ENCODE measurements at regions not wholly inside any gene's neighbourhood (a gene's known extent, or its start where the extent isn't known, plus 50 kb on each side); places are given as distances from the start of the nearest gene placed in this dataset.

DNA sequence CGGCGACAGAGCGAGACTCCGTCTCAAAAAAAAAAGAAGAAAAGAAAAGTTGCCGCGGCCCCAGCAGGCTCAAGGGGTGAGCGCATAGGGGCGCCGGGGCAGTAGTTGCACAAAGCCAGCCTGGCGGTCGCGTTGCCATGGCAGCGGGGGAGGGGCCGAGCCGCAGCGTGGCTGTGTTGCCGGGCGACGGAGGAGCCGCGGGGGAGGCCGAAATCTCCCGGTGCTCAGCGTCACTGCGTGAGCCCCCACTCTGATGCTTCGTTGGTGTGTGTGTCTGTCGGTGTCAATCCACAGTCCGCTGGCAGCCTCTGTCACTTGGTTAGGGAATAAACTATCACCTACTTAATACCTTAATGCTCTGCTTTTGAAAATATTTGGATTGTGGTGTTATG lies 82.9 kb upstream of the C1QTNF9B start:
- Mint-ChIP-seq H3K9me3 (ENCODE audit: unreplicated experiment) (no peaks in the 10 kb centered on the region), H3K27ac (ENCODE audit: low read depth, unreplicated experiment) (no peak overlapping the region), H3K4me3 (ENCODE audit: unreplicated experiment) (peak overlapping the region; percentile 84), H3K27me3 (ENCODE audit: insufficient read depth, unreplicated experiment) (no peaks in the 10 kb centered on the region), H3K36me3 (ENCODE audit: insufficient read depth, unreplicated experiment) (peaks cover 5% of the 10 kb centered on the region), H3K4me1 (ENCODE audit: insufficient read depth, unreplicated experiment) (peaks cover 12% of the 10 kb centered on the region)
- peak; percentile 57 for DNase-seq (ENCODE audit: unreplicated experiment)
- intact Hi-C loops (cut with micrococcal nuclease), result no loop called here
- no peak for TF ChIP-seq CTCF (IDR thresholded peaks at IDR 0.05; ENCODE audit: unreplicated experiment)
- CTCF ChIA-PET, result no interaction called here
- POLR2A ChIA-PET, result interaction anchor here (0.5 to 1.1 kb wide), 3 partner anchors 10 to 20 kb away, joined by 3 to 4 read pairs (median 3); no protein-coding TSS in a partner anchor
- BruUV-seq (replicated peaks), result no TSS peak

- H3K27ac Mint-ChIP-seq (ENCODE audit: low read depth, unreplicated experiment), result no peak overlapping the region
Observed at GRCh38 chr13:23983671-23984070, 86.4 kb upstream of the C1QTNF9B start.

GRCh38 chr13:23984546-23984945 lies 87.2 kb upstream of the C1QTNF9B start:
- DNase-seq (ENCODE audit: unreplicated experiment), result peak; percentile 54
- Mint-ChIP-seq H3K4me1 (ENCODE audit: insufficient read depth, unreplicated experiment) (peaks cover 12% of the 10 kb centered on the region), H3K27ac (ENCODE audit: low read depth, unreplicated experiment) (no peak overlapping the region), H3K9me3 (ENCODE audit: unreplicated experiment) (no peaks in the 10 kb centered on the region), H3K27me3 (ENCODE audit: insufficient read depth, unreplicated experiment) (no peaks in the 10 kb centered on the region), H3K36me3 (ENCODE audit: insufficient read depth, unreplicated experiment) (peaks cover 4% of the 10 kb centered on the region), H3K4me3 (ENCODE audit: unreplicated experiment) (no peak overlapping the region)
- ChIA-PET CTCF (interaction anchor here (0.6 to 1.8 kb wide), 7 partner anchors 11 to 84 kb away, joined by 3 to 4 read pairs (median 3); no protein-coding TSS in a partner anchor), POLR2A (interaction anchor here (0.6 to 1.2 kb wide), 4 partner anchors 8 to 198 kb away, joined by 3 read pairs; no protein-coding TSS in a partner anchor)
- no peak for TF ChIP-seq CTCF (IDR thresholded peaks at IDR 0.05; ENCODE audit: unreplicated experiment)
- BruUV-seq (replicated peaks), result no TSS peak
- intact Hi-C loops (cut with micrococcal nuclease), result no loop called here

More at GRCh38 chr13:23983671-23984070, 86.4 kb upstream of the C1QTNF9B start:
- DNase-seq (ENCODE audit: unreplicated experiment), result no peak
- ChIA-PET CTCF (interaction anchor here (0.6 to 1.8 kb wide), 2 partner anchors 28 to 83 kb away, joined by 3 to 4 read pairs; no protein-coding TSS in a partner anchor), POLR2A (interaction anchor here (0.6 to 1.2 kb wide), 2 partner anchors 9 to 21 kb away, joined by 3 read pairs; no protein-coding TSS in a partner anchor)
- BruUV-seq (replicated peaks), result no TSS peak
- intact Hi-C loops (cut with micrococcal nuclease), result no loop called here
- no peaks in the 10 kb centered on the region for H3K27me3 Mint-ChIP-seq (ENCODE audit: insufficient read depth, unreplicated experiment)
- peaks cover 12% of the 10 kb centered on the region for H3K4me1 Mint-ChIP-seq (ENCODE audit: insufficient read depth, unreplicated experiment)
- H3K4me3 Mint-ChIP-seq (ENCODE audit: unreplicated experiment), result no peak overlapping the region
- TF ChIP-seq CTCF (IDR thresholded peaks at IDR 0.05; ENCODE audit: unreplicated experiment), result no peak
- peaks cover 5% of the 10 kb centered on the region for H3K36me3 Mint-ChIP-seq (ENCODE audit: insufficient read depth, unreplicated experiment)
- H3K9me3 Mint-ChIP-seq (ENCODE audit: unreplicated experiment), result no peaks in the 10 kb centered on the region

DNA sequence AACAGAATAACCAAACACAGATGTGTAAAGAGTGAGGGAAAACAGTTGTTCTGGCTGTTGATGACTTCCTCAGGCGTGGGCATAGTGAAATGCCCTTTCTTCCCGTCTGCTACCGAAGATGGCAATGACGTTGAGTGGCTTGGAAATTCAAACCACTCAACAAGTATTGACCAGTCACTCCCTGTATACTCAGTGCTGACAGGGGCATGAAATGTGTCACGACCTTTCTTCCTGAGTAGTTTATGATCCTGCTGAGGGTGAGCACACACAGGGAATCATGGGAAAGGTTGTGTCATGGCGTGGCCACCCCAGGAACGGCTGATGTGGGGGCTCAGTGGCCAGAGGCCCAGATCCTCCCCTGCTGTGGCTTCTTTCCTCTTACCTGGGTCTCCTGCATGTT lies 87.8 kb upstream of the C1QTNF9B start:
- ChIA-PET CTCF (interaction anchor here (0.6 to 1.8 kb wide), 7 partner anchors 10 to 85 kb away, joined by 3 to 4 read pairs (median 3); no protein-coding TSS in a partner anchor), POLR2A (interaction anchor here (0.6 to 1.2 kb wide), 4 partner anchors 8 to 198 kb away, joined by 3 read pairs; no protein-coding TSS in a partner anchor)
- no TSS peak for BruUV-seq (replicated peaks)
- no peaks in the 10 kb centered on the region for H3K9me3 Mint-ChIP-seq (ENCODE audit: unreplicated experiment)
- intact Hi-C loops (cut with micrococcal nuclease), result no loop called here
- no peak for TF ChIP-seq CTCF (IDR thresholded peaks at IDR 0.05; ENCODE audit: unreplicated experiment)
- no peak for DNase-seq (ENCODE audit: unreplicated experiment)
- H3K4me3 Mint-ChIP-seq (ENCODE audit: unreplicated experiment), result no peak overlapping the region
- H3K27ac Mint-ChIP-seq (ENCODE audit: low read depth, unreplicated experiment), result no peak overlapping the region
- peaks cover 7% of the 10 kb centered on the region for H3K4me1 Mint-ChIP-seq (ENCODE audit: insufficient read depth, unreplicated experiment)
- no peaks in the 10 kb centered on the region for H3K36me3 Mint-ChIP-seq (ENCODE audit: insufficient read depth, unreplicated experiment)
- peaks cover 3% of the 10 kb centered on the region for H3K27me3 Mint-ChIP-seq (ENCODE audit: insufficient read depth, unreplicated experiment)

Data from MCF 10A (cell line).